Fibroblast of mammary gland (primary cell): ENCODE measurements at regions not wholly inside any gene's neighbourhood (a gene's known extent, or its start where the extent isn't known, plus 50 kb on each side); places are given as distances from the start of the nearest gene placed in this dataset.

Experiments used
- DNase-seq: peaks from one replicate; pipeline ENCODE4 v3.0.0-alpha.2; 2010; ENCODE audit warnings: low read depth
- H3K4me3 ChIP-seq: 2 replicates; pipeline ENCODE4 v1.5.1; 2011; ENCODE audit warnings: low read depth, mild to moderate bottlenecking, low read length, moderate library complexity; ENCODE audit not compliant: control insufficient read depth
- TF ChIP-seq, protein P1 (sequence below): conservative IDR thresholded peaks from 2 replicates; pipeline ENCODE4 v1.5.1; 2011; ENCODE audit warnings: low read depth, low read length, inconsistent platforms; ENCODE audit not compliant: control insufficient read depth, insufficient read depth

DNA sequence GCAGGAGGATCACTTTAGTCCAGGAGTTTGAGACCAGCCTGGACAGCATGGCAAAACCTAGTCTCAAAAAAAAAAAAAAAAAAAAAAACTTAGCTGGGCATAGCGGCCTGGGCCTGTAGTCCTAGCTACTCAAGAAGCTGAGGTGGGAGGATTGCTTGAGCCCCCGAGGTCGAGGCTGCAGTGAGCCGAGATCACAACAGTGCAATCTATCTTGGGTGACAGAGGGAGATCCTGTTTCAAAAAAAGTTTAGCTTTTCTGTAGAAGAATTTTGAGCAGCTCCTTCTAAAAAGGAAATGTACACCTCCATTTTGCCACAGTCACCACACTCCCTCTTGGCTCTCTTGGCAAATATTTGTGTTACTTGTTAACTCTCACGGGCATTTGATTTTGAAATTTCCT lies 505.8 kb downstream of the DOK5 start:
- no peak for DNase-seq
- TF ChIP-seq, protein P1, sequence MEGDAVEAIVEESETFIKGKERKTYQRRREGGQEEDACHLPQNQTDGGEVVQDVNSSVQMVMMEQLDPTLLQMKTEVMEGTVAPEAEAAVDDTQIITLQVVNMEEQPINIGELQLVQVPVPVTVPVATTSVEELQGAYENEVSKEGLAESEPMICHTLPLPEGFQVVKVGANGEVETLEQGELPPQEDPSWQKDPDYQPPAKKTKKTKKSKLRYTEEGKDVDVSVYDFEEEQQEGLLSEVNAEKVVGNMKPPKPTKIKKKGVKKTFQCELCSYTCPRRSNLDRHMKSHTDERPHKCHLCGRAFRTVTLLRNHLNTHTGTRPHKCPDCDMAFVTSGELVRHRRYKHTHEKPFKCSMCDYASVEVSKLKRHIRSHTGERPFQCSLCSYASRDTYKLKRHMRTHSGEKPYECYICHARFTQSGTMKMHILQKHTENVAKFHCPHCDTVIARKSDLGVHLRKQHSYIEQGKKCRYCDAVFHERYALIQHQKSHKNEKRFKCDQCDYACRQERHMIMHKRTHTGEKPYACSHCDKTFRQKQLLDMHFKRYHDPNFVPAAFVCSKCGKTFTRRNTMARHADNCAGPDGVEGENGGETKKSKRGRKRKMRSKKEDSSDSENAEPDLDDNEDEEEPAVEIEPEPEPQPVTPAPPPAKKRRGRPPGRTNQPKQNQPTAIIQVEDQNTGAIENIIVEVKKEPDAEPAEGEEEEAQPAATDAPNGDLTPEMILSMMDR = no peak
- no peak overlapping the region for H3K4me3 ChIP-seq

DNA sequence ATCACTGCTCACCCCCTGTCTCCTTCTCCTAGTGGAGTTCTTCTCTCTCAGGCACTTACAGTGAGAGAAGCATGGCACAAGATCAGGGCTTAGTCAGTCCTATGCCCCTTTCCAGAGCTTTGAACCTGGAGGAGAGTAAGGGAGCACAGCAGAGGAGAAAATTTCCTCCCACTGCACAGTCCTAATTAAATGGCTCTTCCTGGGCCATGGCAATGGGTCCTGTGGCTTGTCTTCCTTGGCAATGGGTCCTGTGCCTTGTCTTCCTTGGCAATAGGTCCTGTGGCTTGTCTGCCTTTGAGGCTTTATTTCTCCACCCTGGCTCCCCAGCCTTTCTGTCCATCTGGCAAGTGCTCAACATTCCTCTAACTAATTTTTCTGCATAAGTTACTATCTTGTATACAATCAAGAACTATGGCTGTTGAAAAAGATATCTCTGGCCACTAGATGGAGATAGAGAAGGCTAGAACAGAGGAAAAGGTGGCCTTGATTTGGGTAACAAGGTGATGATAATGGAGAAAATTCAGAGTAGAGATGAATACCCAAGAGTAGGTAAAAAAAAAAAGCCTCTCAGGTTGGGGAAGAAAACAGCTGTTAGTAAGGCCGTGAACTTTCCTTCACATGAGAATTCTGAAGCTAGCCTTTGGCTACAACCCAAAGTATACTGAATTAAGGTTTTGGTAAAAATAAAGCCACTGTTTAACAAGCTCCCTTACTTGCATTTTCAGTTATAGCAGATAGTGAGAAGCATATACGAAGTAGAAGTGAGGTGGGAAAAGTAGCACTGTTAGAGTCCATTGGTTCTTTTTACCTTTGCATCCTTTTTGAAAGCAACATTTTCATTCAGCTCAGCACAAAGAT lies 504.9 kb downstream of the DOK5 start:
- no peak overlapping the region for H3K4me3 ChIP-seq
- TF ChIP-seq, protein P1 = peak; percentile 41
- DNase-seq = peak; percentile 10

DNA sequence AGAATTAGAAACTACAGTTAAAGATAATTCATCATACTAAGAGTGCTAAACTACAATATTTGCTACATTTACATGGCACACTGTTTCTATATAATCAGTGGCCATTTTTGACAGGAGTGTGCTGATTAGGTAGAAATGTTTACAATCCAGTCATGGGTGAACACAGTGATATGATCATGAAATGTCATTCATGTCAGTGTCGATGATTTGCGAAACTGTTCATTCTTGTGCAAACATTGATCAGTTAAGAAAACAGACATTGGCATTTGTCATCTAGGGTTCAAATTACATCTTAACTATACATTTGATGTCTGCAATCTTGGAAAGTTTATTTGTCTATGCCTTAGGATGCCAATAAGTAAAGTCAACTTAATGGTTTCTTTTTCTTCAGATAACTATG lies 474.9 kb downstream of the DOK5 start:
- no peak overlapping the region for H3K4me3 ChIP-seq
- TF ChIP-seq, protein P1 = no peak
- DNase-seq = no peak

DNA sequence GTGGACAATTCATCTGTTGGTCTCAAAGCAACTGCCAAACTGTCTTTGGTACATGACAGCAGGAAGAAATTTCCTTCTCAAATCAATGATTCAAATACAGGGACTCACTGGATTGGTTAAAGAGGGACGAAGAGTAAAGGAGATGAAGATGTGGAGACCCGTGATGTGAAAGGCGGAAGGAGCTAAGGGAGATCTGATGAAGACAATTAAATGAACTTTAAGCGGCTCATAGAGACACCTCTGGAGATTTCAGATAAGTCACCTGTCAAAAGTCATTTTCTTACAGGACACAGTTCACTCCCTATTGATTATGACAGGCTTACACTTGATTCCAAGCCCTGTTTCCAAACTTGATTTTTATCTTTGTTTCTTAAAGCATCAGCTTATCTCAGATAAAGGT lies 466.3 kb downstream of the DOK5 start:
- TF ChIP-seq, protein P1 = no peak
- no peak for DNase-seq
- H3K4me3 ChIP-seq = no peak overlapping the region

DNA sequence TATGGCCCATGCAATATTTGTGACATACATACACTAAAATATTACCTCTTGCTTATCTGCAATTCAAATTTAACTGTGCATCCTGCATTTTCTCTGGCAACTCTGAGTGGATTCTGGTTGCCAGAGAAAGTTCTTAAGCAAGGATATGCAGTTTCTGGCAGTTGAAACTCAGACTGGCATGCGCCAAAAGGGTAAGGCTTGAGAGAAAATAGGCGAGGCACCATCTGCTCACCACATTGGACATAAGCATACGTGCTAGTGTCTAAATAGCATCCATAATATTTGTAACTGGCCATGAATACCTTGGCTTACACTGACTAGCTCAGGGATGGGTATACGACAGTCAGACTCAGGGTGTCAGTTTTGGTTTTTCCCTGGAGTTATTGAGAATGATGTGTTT lies 465.1 kb downstream of the DOK5 start:
- TF ChIP-seq, protein P1 = no peak
- no peak for DNase-seq

DNA sequence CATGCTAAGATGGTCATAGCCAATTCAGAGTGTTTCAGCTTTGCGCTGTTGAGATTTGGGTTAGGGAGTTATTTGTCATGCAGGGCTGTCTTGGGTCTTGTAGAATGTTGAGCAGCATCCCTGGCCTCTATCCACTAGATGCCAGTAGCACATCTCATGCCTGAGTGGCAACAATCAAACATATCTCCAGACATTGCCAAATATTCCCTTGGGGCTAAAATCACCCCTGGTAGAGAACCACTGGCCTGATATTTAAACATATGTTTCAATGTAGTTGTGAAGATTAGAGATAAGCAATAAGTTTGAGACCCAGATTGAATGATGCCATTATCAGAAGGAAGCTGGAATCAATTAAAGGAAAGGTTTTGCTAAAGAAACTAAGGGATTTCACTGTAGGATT lies 463.3 kb downstream of the DOK5 start:
- TF ChIP-seq, protein P1 = no peak
- DNase-seq = no peak
- H3K4me3 ChIP-seq = no peak overlapping the region

More for the DNA sequence above, 465.1 kb downstream of the DOK5 start:
- no peak overlapping the region for H3K4me3 ChIP-seq
